Keratinocyte (primary cell): ENCODE measurements at regions not wholly inside any gene's neighbourhood (a gene's known extent, or its start where the extent isn't known, plus 50 kb on each side); places are given as distances from the start of the nearest gene placed in this dataset.

Experiments
- DNase-seq: peaks from one replicate; pipeline ENCODE4 v3.0.0-alpha.2; 2011; ENCODE audit warnings: low read depth, missing footprints, low spot score
- FAIRE-seq: peaks from 2 replicates; lab custom pipeline; 2011; peaks lifted over from hg19 to GRCh38; lab: Jason Lieb, UNC
- H2AFZ ChIP-seq: 2 replicates; pipeline ENCODE4 v1.6.0; 2012; ENCODE audit warnings: low read length, control low read depth, inconsistent platforms; ENCODE audit not compliant: control insufficient read depth
- H3K27ac ChIP-seq: 2 replicates; pipeline ENCODE4 v1.5.1; 2011; ENCODE audit warnings: low read length; ENCODE audit not compliant: control insufficient read depth, insufficient read depth
- H3K27me3 ChIP-seq: 3 replicates; pipeline ENCODE4 v1.6.0; 2011; ENCODE audit warnings: low read length; ENCODE audit not compliant: control insufficient read depth, insufficient read depth; ENCODE audit errors: extremely low read depth
- H3K36me3 ChIP-seq, 2 experiments: 2 replicates in 1 of 2; 3 replicates in 1 of 2; pipeline ENCODE4 v1.5.1; 2011; ENCODE audit warnings: low read length in 2 of 2, mild to moderate bottlenecking in 1 of 2; ENCODE audit not compliant: control insufficient read depth in 2 of 2, insufficient read depth in 2 of 2; ENCODE audit errors: extremely low read depth in 1 of 2
- H3K4me1 ChIP-seq: 3 replicates; pipeline ENCODE4 v1.5.1; 2011; ENCODE audit warnings: low read length; ENCODE audit not compliant: control insufficient read depth, insufficient read depth; ENCODE audit errors: extremely low read depth
- H3K4me2 ChIP-seq: 3 replicates; pipeline ENCODE4 v1.6.0; 2011; ENCODE audit warnings: low read depth, low read length; ENCODE audit not compliant: control insufficient read depth, insufficient read depth; ENCODE audit errors: extremely low read depth
- H3K4me3 ChIP-seq, 3 experiments: fragments of 200-600 bp in 1 of 3; sonication (generic) in 1 of 3; 2 replicates in 2 of 3; 3 replicates in 1 of 3; pipeline ENCODE4 v1.5.1; 2011 to 2016; ENCODE audit warnings: low read length in 3 of 3, mild to moderate bottlenecking in 3 of 3, control low read depth in 2 of 3, inconsistent platforms in 1 of 3, low read depth in 1 of 3, mixed read lengths in 1 of 3, mixed run types in 1 of 3, moderate library complexity in 1 of 3; ENCODE audit not compliant: control insufficient read depth in 2 of 3, insufficient read depth in 2 of 3; ENCODE audit errors: extremely low read depth in 1 of 3
- H3K79me2 ChIP-seq: 2 replicates; pipeline ENCODE4 v1.6.0; 2012; ENCODE audit warnings: low read length; ENCODE audit not compliant: control insufficient read depth, insufficient read depth
- H3K9ac ChIP-seq: 3 replicates; pipeline ENCODE4 v1.6.0; 2011; ENCODE audit warnings: low read length; ENCODE audit not compliant: control insufficient read depth, insufficient read depth; ENCODE audit errors: extremely low read depth
- H3K9me1 ChIP-seq: 3 replicates; pipeline ENCODE4 v1.6.0; 2011; ENCODE audit warnings: low read length; ENCODE audit not compliant: control insufficient read depth, insufficient read depth; ENCODE audit errors: extremely low read depth
- H3K9me3 ChIP-seq: 2 replicates; pipeline ENCODE4 v1.5.1; 2012; ENCODE audit warnings: low read depth, low read length; ENCODE audit not compliant: control insufficient read depth
- H4K20me1 ChIP-seq: 3 replicates; pipeline ENCODE4 v1.6.0; 2011; ENCODE audit warnings: low read length; ENCODE audit not compliant: control insufficient read depth, insufficient read depth; ENCODE audit errors: extremely low read depth
- EZH2 ChIP-seq: IDR thresholded peaks from one replicate; pipeline ENCODE4 v1.6.1; 2012; ENCODE audit warnings: inconsistent platforms, mild to moderate bottlenecking, low read length, moderate library complexity
- dilution Hi-C: fragments of 300-500 bp; cut with MboI; formaldehyde crosslinking; loops from one replicate; pipeline ENCODE4 v1.7.0; 2020; ENCODE audit warnings: low sequenced_read_pairs; ENCODE audit not compliant: extremely low pct_ligation_motif_present
- TF ChIP-seq, protein P1 (sequence below), 3 experiments: IDR thresholded peaks in 1 of 3; conservative IDR thresholded peaks in 1 of 3; optimal IDR thresholded peaks in 1 of 3; 2 replicates in 2 of 3; 3 replicates in 1 of 3; pipeline versions ENCODE3 to v1.5.1; 2011; ENCODE audit warnings: low read length in 3 of 3, mild to moderate bottlenecking in 3 of 3, moderate library complexity in 2 of 3, control low read depth in 1 of 3, inconsistent platforms in 1 of 3; ENCODE audit not compliant: insufficient read depth in 2 of 3; ENCODE audit errors: extremely low read depth in 1 of 3

GRCh38 chr12:75846102-75846501, 185.5 kb downstream of the PHLDA1 start:
- no peak overlapping the region for H3K9ac ChIP-seq
- dilution Hi-C loops = no loop called here
- H3K4me2 ChIP-seq = no peak overlapping the region
- peaks cover 25% of the 10 kb centered on the region for H3K4me1 ChIP-seq
- no peaks in the 10 kb centered on the region for H3K27me3 ChIP-seq
- DNase-seq (no peak), FAIRE-seq (no peak)
- H3K4me3 ChIP-seq = no peak overlapping the region
- H3K9me3 ChIP-seq = peaks cover 2% of the 10 kb centered on the region
- no peaks in the 10 kb centered on the region for H3K79me2 ChIP-seq
- H3K9me1 ChIP-seq = no peaks in the 10 kb centered on the region
- no peak for TF ChIP-seq EZH2
- TF ChIP-seq, protein P1, sequence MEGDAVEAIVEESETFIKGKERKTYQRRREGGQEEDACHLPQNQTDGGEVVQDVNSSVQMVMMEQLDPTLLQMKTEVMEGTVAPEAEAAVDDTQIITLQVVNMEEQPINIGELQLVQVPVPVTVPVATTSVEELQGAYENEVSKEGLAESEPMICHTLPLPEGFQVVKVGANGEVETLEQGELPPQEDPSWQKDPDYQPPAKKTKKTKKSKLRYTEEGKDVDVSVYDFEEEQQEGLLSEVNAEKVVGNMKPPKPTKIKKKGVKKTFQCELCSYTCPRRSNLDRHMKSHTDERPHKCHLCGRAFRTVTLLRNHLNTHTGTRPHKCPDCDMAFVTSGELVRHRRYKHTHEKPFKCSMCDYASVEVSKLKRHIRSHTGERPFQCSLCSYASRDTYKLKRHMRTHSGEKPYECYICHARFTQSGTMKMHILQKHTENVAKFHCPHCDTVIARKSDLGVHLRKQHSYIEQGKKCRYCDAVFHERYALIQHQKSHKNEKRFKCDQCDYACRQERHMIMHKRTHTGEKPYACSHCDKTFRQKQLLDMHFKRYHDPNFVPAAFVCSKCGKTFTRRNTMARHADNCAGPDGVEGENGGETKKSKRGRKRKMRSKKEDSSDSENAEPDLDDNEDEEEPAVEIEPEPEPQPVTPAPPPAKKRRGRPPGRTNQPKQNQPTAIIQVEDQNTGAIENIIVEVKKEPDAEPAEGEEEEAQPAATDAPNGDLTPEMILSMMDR (optimal IDR thresholded peaks at IDR 0.05 in 1 of 3, IDR thresholded peaks at IDR 0.05 in 1 of 3, conservative IDR thresholded peaks at IDR 0.05 in 1 of 3; ENCODE audit: extremely low read depth in 1 of 3, insufficient read depth in 2 of 3, low read length in 3 of 3) = no peak
- no peak overlapping the region for H3K27ac ChIP-seq
- H3K36me3 ChIP-seq = no peaks in the 10 kb centered on the region
- no peaks in the 10 kb centered on the region for H4K20me1 ChIP-seq
- no peak overlapping the region for H2AFZ ChIP-seq

DNA sequence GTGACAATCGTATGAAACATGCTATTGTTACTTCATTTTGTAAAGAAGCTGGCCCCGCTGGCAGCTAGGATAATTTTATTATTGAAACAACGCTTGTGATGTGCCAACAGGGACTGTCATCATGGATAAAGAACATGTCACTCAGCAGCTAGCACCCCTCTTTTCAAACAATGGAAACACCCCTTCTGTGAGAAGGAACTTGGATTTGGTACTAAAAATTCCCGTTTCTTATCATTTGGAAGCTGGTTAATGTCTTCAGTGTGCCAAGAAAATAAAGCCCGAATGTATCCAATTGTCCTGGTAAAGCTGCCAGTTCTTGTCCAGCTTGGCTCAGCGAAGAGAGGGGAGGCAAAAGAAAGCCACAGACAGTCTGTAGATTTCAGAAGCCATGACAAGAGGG, 186.6 kb downstream of the PHLDA1 start:
- FAIRE-seq (no peak), DNase-seq (no peak)
- Histone ChIP-seq H3K9me3 (peaks cover 2% of the 10 kb centered on the region), H3K36me3 (no peaks in the 10 kb centered on the region), H3K79me2 (no peaks in the 10 kb centered on the region), H3K27me3 (no peaks in the 10 kb centered on the region), H2AFZ (no peak overlapping the region), H3K9me1 (no peaks in the 10 kb centered on the region), H3K4me3 (no peak overlapping the region), H3K4me2 (no peak overlapping the region), H3K27ac (no peak overlapping the region), H3K9ac (no peak overlapping the region), H3K4me1 (peaks cover 14% of the 10 kb centered on the region), H4K20me1 (no peaks in the 10 kb centered on the region)
- dilution Hi-C loops = no loop called here
- TF ChIP-seq, protein P1 (optimal IDR thresholded peaks at IDR 0.05 in 1 of 3, IDR thresholded peaks at IDR 0.05 in 1 of 3, conservative IDR thresholded peaks at IDR 0.05 in 1 of 3; ENCODE audit: extremely low read depth in 1 of 3, insufficient read depth in 2 of 3, low read length in 3 of 3) = no peak
- TF ChIP-seq EZH2 = no peak
